Fibroblast of lung (primary cell): ENCODE measurements at regions not wholly inside any gene's neighbourhood (a gene's known extent, or its start where the extent isn't known, plus 50 kb on each side); places are given as distances from the start of the nearest gene placed in this dataset.

ENCODE experiments used
- DNase-seq, 2 donors: peaks; one replicate each; pipeline versions ENCODE4 v3.0.0 to v3.0.0-alpha.2; 2010; ENCODE audit warnings: low read depth in 2 of 2
- H2AFZ ChIP-seq: 2 replicates; pipeline ENCODE4 v1.5.1; 2012; ENCODE audit warnings: low read length, control low read depth, inconsistent platforms
- H3K27ac ChIP-seq: 2 replicates; pipeline ENCODE4 v1.5.1; 2011; ENCODE audit warnings: low read length, control low read depth; ENCODE audit not compliant: insufficient read depth
- H3K27me3 ChIP-seq: 2 replicates; pipeline ENCODE4 v1.5.1; 2011; ENCODE audit warnings: mild to moderate bottlenecking, low read length; ENCODE audit not compliant: control insufficient read depth, insufficient read depth
- H3K36me3 ChIP-seq: 2 replicates; pipeline ENCODE4 v1.5.1; 2011; ENCODE audit warnings: low read length; ENCODE audit not compliant: control insufficient read depth, insufficient read depth
- H3K4me1 ChIP-seq: 2 replicates; pipeline ENCODE4 v1.5.1; 2011; ENCODE audit warnings: low read length; ENCODE audit not compliant: control insufficient read depth, insufficient read depth; ENCODE audit errors: extremely low read depth
- H3K4me2 ChIP-seq: 2 replicates; pipeline ENCODE4 v1.5.1; 2011; ENCODE audit warnings: low read length, control low read depth; ENCODE audit not compliant: insufficient read depth; ENCODE audit errors: extremely low read depth
- H3K4me3 ChIP-seq, 4 experiments: fragments of 200-600 bp in 1 of 4; sonication (generic) in 1 of 4; replicated peaks in 1 of 4; 2 replicates each; pipeline ENCODE4 v1.5.1; 2011 to 2016; ENCODE audit warnings: low read length in 4 of 4, low read depth in 3 of 4, mild to moderate bottlenecking in 3 of 4, control low read depth in 2 of 4, inconsistent platforms in 1 of 4, mixed read lengths in 1 of 4; ENCODE audit not compliant: insufficient read depth in 1 of 4; ENCODE audit errors: control extremely low read depth in 1 of 4
- H3K79me2 ChIP-seq: 2 replicates; pipeline ENCODE4 v1.5.1; 2012; ENCODE audit warnings: mild to moderate bottlenecking, low read length, inconsistent platforms; ENCODE audit not compliant: control insufficient read depth, insufficient read depth
- H3K9ac ChIP-seq: 2 replicates; pipeline ENCODE4 v1.5.1; 2011; ENCODE audit warnings: mild to moderate bottlenecking, low read length, control low read depth; ENCODE audit not compliant: insufficient read depth
- H3K9me3 ChIP-seq: 2 replicates; pipeline ENCODE4 v1.5.1; 2012; ENCODE audit warnings: low read depth, low read length; ENCODE audit not compliant: control insufficient read depth, insufficient read depth
- H4K20me1 ChIP-seq: 2 replicates; pipeline ENCODE4 v1.5.1; 2011; ENCODE audit warnings: low read length; ENCODE audit not compliant: control insufficient read depth, insufficient read depth; ENCODE audit errors: extremely low read depth
- EZH2 ChIP-seq: IDR thresholded peaks from 2 replicates; pipeline ENCODE4 v1.5.1; 2012; ENCODE audit warnings: low read length, control low read depth, mild to moderate bottlenecking; ENCODE audit errors: missing control alignments
- TF ChIP-seq, protein P1 (sequence below), 2 donors: IDR thresholded peaks in 1 of 2; conservative IDR thresholded peaks in 1 of 2; 1 replicate in 1 of 2; 2 replicates in 1 of 2; pipeline ENCODE4 v1.5.1; 2011 to 2012; ENCODE audit warnings: low read length in 2 of 2, control low read depth in 1 of 2, inconsistent platforms in 1 of 2, low read depth in 1 of 2, mild to moderate bottlenecking in 1 of 2

DNA sequence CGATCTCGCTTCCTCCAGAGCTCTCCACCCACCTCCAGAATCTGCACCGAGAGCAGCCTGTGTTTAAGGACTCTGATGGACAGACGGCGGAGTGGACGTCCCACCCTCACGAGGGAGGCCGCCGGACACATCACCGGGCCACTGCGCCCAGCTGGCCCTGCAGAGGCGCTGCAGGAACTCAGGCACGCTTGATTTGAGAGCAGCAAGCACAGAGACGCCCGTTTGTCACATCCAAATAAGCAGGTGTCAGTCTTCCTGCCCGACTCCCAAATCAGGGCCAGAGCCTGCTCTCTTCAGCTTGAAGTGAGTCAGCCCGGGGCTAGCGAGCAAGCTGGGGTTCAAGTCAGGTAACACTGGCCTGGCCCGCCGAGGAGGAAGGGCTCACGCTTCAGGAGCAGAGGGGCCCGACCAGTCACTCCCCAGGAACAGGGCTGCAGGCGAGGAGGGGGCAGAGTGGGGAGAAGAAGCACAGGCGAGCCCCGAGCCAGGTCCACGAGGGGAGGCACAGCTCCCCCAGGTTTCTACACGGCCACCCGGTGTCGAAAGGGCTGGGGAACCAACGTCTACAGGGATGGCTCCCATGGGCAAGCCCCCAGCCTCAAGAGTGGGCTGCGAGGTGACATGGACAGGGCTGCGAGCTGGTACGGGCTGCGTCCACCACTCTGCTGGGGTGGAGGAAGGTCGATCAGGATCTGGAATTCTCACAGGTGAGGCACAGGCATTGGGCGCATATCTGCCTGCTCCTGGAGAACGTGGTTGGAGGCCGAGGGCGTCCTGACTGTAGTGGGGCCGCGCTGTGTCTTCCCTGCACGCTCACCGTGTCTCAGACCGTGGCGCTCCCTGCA is 52.5 kb upstream of the CTDP1 start:
- TF ChIP-seq, protein P1, sequence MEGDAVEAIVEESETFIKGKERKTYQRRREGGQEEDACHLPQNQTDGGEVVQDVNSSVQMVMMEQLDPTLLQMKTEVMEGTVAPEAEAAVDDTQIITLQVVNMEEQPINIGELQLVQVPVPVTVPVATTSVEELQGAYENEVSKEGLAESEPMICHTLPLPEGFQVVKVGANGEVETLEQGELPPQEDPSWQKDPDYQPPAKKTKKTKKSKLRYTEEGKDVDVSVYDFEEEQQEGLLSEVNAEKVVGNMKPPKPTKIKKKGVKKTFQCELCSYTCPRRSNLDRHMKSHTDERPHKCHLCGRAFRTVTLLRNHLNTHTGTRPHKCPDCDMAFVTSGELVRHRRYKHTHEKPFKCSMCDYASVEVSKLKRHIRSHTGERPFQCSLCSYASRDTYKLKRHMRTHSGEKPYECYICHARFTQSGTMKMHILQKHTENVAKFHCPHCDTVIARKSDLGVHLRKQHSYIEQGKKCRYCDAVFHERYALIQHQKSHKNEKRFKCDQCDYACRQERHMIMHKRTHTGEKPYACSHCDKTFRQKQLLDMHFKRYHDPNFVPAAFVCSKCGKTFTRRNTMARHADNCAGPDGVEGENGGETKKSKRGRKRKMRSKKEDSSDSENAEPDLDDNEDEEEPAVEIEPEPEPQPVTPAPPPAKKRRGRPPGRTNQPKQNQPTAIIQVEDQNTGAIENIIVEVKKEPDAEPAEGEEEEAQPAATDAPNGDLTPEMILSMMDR (conservative IDR thresholded peaks at IDR 0.05 in 1 of 2, IDR thresholded peaks at IDR 0.05 in 1 of 2; ENCODE audit: low read depth in 1 of 2, low read length in 2 of 2), result no peak
- no peak for TF ChIP-seq EZH2
- H3K4me1 ChIP-seq, result no peaks in the 10 kb centered on the region
- no peaks in the 10 kb centered on the region for H3K9me3 ChIP-seq
- H3K4me3 ChIP-seq, result no peak overlapping the region
- H2AFZ ChIP-seq, result no peak overlapping the region
- H3K9ac ChIP-seq, result no peak overlapping the region
- no peak overlapping the region for H3K27ac ChIP-seq
- H3K27me3 ChIP-seq, result peaks cover 2% of the 10 kb centered on the region
- no peak overlapping the region for H3K4me2 ChIP-seq
- no peak for DNase-seq
- H3K36me3 ChIP-seq, result no peaks in the 10 kb centered on the region
- no peaks in the 10 kb centered on the region for H4K20me1 ChIP-seq
- H3K79me2 ChIP-seq, result no peaks in the 10 kb centered on the region

DNA sequence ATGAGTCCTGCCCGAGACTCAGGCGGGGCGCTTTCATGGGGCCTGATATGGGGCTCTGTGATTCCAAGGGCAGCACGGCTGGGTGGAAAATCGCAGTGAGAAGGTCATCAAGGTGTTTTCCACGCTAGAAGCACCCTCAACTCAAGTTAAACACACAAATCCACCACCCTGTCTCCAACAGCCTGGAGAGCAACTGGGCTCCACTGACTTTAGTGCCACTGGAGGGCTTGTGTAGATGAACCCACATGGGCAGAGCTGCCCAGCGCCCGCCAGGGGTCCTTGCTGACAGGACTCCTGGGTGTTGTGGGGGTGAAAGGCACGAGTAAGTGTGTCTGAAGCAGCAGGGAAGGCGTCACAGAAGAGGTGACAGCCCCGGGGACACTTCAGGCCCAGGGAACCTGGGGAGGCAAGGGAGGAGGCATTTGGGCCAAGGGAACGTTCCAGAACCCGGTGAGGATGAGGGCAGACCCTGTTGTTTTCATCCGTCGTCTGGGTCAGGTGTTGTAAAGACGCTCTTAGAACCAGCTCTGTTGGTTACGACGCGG is 51.8 kb upstream of the CTDP1 start:
- H3K27me3 ChIP-seq, result peaks cover 2% of the 10 kb centered on the region

More for the DNA sequence above, 51.8 kb upstream of the CTDP1 start:
- Histone ChIP-seq H3K4me1 (no peaks in the 10 kb centered on the region), H3K36me3 (no peaks in the 10 kb centered on the region), H3K79me2 (no peaks in the 10 kb centered on the region), H3K9ac (no peak overlapping the region), H3K4me2 (no peak overlapping the region), H3K9me3 (no peaks in the 10 kb centered on the region), H4K20me1 (no peaks in the 10 kb centered on the region), H3K27ac (no peak overlapping the region), H3K4me3 (no peak overlapping the region), H2AFZ (no peak overlapping the region)
- DNase-seq, result no peak
- no peak for TF ChIP-seq EZH2
- TF ChIP-seq, protein P1 (conservative IDR thresholded peaks at IDR 0.05 in 1 of 2, IDR thresholded peaks at IDR 0.05 in 1 of 2; ENCODE audit: low read depth in 1 of 2, low read length in 2 of 2), result no peak
